ENCODE measurements at regions not wholly inside any gene's neighbourhood (a gene's known extent, or its start where the extent isn't known, plus 50 kb on each side); places are given as distances from the start of the nearest gene placed in this dataset.

DNA sequence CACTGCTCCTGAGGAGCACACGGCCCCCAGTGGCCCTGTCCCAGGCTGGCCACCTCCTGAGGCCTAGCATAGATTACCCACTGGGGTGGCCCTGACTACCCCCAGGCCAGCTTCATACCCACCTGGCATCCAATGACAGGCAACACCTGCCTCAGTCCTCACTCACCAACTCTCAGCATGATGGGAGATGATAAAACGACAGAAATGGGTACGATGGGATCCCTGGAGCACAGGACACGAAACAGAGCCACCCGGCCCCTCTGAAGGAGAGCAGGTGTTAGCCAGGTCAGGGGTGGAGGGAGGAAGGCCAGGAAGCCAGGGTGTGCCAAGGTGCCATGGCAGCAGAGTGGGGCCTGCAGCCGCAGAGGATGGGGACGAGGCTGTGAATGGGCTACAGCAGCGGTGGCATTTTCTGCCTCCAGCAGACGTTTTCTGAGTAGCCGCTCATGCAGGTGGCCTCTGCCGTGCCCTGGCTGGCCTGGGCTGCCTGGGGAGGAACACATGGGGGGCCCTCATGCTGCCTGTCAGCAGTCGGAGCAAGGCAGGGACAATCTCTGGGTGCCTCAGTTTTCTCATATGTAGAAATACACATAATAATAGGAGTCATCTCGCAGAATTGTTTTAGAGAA lies 50.2 kb upstream of the FGF3 start:
- no peak for TF ChIP-seq GATA3 (IDR thresholded peaks at IDR 0.05; ENCODE audit: low read depth, low read length)

DNA sequence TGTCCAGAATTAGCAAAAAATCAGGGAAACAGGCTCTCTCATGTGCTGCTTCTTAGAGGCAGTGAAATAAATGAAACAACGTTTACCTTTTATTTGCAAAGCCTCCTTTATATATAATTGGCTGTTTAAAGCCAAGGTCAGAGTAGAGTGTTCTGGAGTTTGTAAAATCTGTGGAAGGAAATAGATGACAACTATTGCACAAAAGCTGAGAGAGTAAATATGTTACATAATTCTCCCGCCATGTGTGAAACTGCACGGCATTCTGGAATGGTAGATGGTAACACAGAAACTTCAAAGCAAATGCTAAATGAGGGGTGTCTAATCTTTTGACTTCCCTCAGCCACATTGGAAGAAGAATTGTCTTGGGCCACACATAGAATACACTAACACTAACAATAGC lies 51.5 kb upstream of the FGF3 start:
- TF ChIP-seq GATA2 (IDR thresholded peaks at IDR 0.05; ENCODE audit: low read depth, low read length) (no peak), GATA3 (IDR thresholded peaks at IDR 0.05; ENCODE audit: low read depth, low read length) (no peak)

- TF ChIP-seq GATA3 (IDR thresholded peaks at IDR 0.05; ENCODE audit: low read depth, low read length) (no peak), GATA2 (IDR thresholded peaks at IDR 0.05; ENCODE audit: low read depth, low read length) (no peak)
Observed at GRCh38 chr11:69873166-69874077, 54.2 kb upstream of the FGF3 start.

DNA sequence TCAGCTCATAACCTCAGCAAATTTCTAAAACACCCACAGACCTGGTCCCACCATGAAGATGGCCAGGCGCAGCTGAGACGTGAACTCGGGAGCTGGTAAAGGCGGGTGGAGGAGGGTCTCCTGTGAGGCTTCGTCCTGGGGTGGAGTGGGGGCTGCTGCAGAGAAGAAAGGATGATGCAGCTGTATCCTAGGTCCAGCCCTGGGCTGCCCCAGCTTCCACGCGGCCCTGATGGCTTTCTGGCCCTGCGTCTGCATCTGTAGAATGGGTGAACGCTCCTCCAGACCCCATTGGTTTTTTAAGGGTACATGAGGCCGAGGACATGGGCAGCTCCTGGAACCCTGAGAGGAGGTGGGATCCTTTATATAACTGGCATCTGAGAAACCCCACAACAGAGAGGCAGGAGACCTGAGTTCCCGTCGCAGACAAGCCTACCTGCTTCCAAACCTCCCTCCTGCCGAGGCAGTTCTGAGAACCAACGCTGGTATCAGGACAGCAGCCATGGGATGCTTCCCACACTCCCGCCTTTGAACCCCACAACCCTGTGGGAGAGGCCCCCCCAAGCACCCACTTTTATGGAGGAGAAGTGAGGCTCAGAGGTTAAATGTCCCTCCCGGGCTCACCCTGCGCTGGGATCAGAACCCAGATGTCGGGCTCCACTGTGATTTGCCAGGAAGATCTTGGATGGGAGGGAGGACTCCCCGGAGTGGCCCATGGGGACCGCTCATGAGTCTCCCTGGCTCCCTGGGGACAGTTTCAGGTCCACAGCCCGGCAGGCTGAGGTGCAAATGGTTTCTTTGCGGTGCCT lies 55.2 kb upstream of the FGF3 start:
- TF ChIP-seq GATA2 (IDR thresholded peaks at IDR 0.05; ENCODE audit: low read depth, low read length), result no peak
- TF ChIP-seq GATA3 (IDR thresholded peaks at IDR 0.05; ENCODE audit: low read depth, low read length), result no peak

DNA sequence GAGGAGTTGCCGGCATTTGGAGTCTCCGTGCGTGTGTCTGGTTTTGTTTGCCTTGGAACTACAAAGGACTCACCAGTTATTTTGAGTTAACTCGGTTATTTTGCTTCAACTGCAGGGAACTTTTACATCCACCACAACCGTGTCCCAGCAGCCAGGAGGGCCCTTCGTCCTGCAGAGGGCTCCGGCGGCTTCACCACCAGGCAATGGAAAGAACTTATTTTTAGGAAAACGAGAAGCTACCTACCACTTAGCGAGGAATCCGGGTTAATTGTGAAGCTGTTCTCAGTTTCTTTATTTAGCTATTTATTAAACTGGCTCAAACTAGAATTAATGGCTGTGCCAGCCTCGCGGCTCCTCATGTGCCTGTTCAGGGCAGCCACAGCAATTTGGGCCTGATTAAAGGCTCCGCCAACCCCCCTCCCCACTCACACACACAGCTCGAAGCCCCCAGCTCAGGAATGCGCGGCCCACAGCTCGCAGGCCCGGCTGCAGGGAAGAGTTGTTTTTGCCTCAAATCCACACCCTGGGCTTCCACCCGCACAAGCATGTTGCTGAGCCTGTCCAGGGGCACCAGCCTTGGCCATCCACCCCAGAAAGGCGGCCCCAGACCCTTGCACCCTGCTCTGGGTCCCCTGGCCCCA lies 55.9 kb upstream of the FGF3 start:
- TF ChIP-seq GATA2 (IDR thresholded peaks at IDR 0.05; ENCODE audit: low read depth, low read length), result no peak
- no peak for TF ChIP-seq GATA3 (IDR thresholded peaks at IDR 0.05; ENCODE audit: low read depth, low read length)

- TF ChIP-seq GATA3 (IDR thresholded peaks at IDR 0.05; ENCODE audit: low read depth, low read length), result no peak
Observed at GRCh38 chr11:69876013-69876412, 56.8 kb upstream of the FGF3 start.

DNA sequence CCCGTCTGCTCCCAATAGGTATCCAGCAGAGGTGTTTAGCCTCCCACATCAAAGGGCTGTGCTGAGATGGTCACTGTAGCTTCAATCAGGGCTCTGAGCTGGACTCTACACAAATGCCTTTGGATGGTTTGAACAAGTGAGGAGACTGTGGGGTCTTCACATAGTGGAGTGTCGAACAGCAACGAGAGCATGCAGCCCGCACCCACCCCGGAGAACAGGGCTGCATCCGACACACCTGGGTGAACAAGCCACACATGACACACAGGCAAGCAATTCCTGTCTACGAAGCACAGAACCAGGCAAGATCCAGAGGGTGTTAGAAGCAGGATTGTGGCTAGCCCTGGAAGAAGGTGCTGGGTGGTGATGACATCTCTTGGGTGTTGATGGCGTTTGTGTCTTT lies 58.0 kb upstream of the FGF3 start:
- TF ChIP-seq GATA2 (IDR thresholded peaks at IDR 0.05; ENCODE audit: low read depth, low read length) (no peak), GATA3 (IDR thresholded peaks at IDR 0.05; ENCODE audit: low read depth, low read length) (no peak)

DNA sequence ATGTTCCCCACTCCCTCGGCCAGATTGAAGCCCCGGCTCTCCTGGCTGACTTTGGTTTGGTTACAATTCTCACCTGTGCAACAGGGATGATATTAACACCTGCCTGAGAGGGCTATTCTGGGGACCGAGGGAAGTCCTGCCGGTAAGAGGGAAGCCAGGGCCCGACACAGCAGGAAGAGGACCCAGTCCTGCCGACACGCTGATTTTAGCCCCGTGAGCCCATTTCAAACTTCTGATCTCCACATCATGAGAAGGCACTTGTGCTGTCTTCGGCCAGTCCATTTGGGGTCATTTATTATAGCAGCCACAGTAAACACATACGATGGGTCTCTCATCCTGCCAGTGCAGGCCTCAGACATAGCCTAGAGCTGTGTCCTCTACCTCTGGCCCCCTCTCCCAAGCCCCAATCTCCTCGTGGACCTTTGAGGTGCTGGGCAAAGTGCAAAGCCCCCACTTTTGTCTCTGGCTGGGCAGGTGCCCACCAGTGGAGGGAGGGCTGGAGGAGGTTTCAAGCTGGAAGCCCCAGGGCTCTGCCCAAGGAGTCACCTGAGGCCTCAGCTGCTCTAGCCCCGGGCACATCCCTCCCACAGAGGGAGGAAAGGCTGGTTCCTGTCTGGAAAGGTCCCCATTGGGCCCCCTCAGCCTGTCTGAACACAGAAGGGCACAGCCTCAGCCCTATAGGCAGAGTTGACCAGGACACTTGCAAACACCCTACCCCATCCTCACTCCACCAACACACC lies 59.1 kb upstream of the FGF3 start:
- TF ChIP-seq GATA2 (IDR thresholded peaks at IDR 0.05; ENCODE audit: low read depth, low read length) (no peak), GATA3 (IDR thresholded peaks at IDR 0.05; ENCODE audit: low read depth, low read length) (no peak)

DNA sequence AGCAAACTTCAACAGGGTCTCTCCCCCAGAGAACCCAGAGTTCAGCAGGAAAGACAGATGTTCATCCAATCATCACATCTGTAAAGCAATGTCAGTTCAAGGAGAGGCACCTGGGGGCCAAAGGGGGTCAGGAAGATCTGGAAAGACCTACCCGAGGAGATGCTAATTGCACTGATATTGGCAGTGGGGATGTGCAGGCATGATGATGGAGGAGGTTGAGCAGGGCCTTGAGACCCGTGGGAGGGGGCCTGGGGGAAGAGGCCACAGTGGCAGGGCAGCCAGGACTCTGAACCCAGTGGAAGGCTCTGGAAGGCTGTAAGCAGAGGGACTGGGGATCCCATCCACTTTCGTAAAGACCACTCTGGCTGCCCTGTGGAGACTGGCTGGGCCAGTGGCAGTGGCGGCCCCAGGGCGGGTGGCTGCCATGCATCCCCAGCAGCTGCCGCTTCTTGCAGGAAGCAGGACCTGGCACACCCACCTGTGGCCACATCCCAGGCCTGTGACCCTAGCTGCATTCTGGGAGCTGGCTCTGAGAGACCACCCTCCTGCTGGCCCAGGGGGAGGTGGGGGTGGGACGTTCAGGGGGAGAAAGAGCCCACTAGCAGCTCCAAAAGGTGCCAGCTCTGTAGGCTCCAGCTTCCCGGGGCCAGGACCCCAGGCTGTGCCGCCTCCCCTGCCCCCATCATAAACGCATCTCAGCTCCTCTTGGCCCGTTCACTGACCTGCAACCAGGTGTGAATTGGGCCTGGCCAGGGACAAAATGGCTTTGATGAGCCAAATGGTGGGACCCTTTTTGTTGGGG lies 59.9 kb upstream of the FGF3 start:
- no peak for TF ChIP-seq GATA2 (IDR thresholded peaks at IDR 0.05; ENCODE audit: low read depth, low read length)
- TF ChIP-seq GATA3 (IDR thresholded peaks at IDR 0.05; ENCODE audit: low read depth, low read length), result no peak

DNA sequence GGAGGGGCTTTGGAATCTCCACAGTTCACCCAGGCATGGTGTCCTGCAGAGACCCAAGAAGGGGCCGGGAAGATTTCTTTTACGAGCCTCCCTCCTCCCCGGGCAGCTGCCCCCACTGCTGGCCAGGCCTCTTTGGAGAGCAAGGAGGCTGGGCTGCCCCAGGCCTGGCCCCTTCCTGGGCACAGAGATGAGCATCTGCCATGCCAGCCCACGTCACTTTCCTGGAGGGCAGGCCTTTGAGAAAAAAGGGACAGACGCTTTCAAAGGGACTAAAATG lies 60.5 kb upstream of the FGF3 start:
- TF ChIP-seq GATA3 (IDR thresholded peaks at IDR 0.05; ENCODE audit: low read depth, low read length) (no peak), GATA2 (IDR thresholded peaks at IDR 0.05; ENCODE audit: low read depth, low read length) (no peak)

DNA sequence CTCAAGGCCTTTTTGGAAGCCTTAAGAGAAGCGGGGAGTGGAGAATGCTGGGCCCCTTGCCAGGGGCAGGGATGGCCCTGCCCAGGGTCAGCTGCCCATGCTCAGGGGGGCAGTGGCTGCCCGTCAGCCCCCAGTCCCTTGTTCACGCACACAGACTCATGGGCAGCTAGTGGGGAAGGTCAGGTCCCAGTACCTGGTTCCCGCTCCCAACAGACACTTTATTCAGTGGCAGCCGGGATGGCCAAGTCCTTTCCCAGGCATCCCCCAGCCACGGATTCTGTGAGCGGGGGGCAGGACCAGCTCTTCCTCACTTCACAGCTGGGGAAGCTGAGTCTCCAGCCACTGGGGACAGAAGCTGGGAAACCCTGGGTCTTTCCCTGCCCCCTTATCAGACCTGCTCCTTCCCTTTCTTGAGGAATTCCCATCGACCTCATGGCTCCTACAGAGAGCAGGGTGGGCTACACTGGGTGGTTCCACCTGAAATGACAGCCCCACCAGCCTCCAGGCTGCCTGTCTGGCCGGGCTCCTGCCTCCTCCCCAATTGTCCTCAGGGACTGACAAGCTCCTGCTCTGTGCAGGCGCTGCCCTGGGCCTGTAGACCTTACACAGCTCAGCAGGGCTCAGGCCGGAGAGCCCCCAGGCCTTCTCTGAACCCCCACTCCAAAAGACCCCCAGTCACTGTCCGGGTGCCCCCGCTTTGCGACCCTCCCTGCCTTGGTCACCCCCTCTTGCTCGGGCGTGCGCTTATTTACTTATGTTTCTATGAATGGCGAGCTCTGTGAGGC lies 61.0 kb upstream of the FGF3 start:
- no peak for TF ChIP-seq GATA3 (IDR thresholded peaks at IDR 0.05; ENCODE audit: low read depth, low read length)
- TF ChIP-seq GATA2 (IDR thresholded peaks at IDR 0.05; ENCODE audit: low read depth, low read length), result no peak

GRCh38 chr11:69880826-69881445 lies 61.7 kb upstream of the FGF3 start:
- TF ChIP-seq GATA3 (IDR thresholded peaks at IDR 0.05; ENCODE audit: low read depth, low read length) (no peak), GATA2 (IDR thresholded peaks at IDR 0.05; ENCODE audit: low read depth, low read length) (no peak)
